GM21390 (cell line): ENCODE measurements at regions not wholly inside any gene's neighbourhood (a gene's known extent, or its start where the extent isn't known, plus 50 kb on each side); places are given as distances from the start of the nearest gene placed in this dataset.

Experiments used
- ATAC-seq: cut with Tn5 transposase; IDR thresholded peaks from one replicate; pipeline ENCODE4 v1.9.1; 2021; ENCODE audit not compliant: unreplicated experiment

- no peak for ATAC-seq
These were observed 97.7 kb upstream of the ANKRD55 start for GRCh38 chr5:56330806-56331205.

- no peak for ATAC-seq
These were observed 97.0 kb upstream of the ANKRD55 start for GRCh38 chr5:56330167-56330566.

GRCh38 chr5:56329652-56330051, 96.5 kb upstream of the ANKRD55 start:
- peak; percentile 63 for ATAC-seq

DNA sequence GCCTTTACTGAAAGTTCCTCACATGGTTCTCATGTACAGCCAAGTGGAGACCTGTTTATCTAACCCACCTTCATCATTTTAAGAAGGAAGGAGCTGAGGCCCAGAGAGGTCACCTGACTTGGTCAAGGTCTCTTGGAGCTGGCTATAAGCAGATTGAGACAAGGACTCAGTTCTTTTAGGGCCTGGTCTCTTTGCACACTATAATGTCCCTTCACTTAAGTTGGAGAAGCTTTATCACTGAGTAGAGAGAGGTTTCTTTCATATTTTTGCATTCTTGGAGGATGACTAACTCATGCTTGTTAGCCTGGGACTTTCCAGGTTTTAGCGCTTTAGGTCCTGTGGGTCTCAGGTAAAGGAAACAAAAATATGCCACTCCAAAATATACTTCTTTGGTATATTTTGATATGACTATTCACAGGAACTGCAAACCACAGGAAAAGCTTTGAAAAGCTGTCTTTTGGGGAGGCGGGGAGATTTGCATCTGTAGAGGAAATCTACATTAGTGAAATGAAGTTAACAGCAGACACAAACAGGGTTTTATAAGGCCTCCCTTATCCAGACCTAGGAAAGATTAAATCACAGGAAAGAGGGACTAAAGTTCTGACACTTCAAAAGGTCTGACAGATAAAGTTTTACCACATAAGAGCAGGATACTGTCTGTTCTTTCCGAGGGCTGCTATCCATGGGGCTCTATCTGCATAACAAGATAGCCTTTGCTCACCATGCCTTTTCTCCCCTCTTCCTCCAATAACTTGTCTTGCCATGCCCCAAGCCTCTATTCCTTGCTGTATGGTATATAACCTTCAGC, 95.8 kb upstream of the ANKRD55 start:
- ATAC-seq, result no peak

- ATAC-seq, result no peak
These were observed 94.7 kb upstream of the ANKRD55 start for GRCh38 chr5:56327809-56328208.

DNA sequence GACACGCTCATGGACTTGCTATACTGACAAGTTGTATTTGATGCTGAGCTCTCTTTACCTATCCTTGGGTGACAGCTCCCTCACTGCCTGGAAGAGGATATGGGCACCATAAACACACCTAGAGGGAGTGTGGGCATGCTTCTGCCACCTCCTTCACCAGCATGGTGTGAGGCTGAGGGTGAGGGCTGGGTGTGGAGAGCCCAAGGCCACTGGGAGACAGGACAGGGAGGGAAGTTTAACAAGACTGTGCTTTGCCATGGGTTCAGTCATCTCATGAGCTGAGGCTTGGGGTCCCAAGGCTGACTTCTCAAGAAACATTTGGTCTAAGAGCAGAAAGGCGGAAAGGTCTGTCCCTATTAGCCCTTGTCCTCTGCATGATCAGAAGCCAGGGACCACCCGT, 93.6 kb upstream of the ANKRD55 start:
- no peak for ATAC-seq

GRCh38 chr5:56326116-56326515, 93.0 kb upstream of the ANKRD55 start:
- ATAC-seq, result no peak

- ATAC-seq, result no peak
These were observed 91.9 kb upstream of the ANKRD55 start for GRCh38 chr5:56325039-56325438.

GRCh38 chr5:56323505-56323904, 90.4 kb upstream of the ANKRD55 start:
- ATAC-seq, result no peak

DNA sequence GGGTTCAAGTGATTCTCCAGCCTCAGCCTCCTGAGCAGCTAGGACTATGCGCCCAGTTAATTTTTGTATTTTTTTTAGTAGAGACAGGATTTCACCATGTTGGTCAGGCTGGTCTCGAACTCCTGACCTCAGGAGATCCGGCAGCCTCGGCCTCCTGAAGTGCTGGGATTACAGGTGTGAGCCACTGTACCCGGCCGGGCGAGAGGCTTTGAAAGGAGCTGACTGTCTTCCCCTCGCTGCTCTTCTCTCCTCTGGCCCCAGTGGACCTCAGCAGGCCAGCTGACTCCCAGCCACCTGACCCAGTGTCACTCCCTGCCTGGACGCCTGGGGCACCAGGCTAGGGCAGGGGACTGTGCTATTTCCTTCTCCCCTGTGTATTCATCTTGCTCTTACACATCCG, 89.5 kb upstream of the ANKRD55 start:
- ATAC-seq, result no peak

DNA sequence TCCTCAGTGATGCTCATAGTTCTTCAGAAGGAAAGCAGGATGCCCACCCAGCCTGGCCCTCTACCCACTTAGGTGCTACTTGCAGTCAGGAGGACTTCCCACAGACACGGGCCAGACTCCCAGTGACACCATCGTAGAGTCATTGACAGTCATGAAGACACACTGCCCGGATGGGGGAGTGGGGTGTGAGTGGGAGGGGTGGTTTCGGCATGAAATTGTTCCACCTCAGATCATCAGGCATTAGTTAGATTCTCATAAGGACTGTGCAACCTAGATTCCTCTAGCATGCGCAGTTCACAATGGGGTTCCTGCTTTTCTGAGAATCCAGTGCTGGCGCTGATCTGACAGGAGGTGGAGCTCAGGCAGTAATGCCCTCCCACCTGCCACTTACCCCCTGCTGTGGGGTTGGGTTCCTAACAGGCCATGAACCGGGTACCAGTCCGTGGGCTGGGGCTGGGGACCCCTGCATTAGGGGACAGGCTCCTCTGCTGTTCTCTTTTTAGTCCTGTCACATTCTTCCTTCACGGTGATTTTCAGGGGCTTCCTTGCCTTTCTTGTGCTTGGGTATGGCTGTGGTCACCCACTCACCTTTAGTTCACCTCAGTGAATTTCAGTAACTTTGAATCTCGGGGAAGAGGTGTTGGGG, 88.2 kb upstream of the ANKRD55 start:
- ATAC-seq, result no peak

GRCh38 chr5:56320686-56321085, 87.6 kb upstream of the ANKRD55 start:
- no peak for ATAC-seq

- no peak for ATAC-seq
These were observed 86.5 kb upstream of the ANKRD55 start for GRCh38 chr5:56319526-56320181.

DNA sequence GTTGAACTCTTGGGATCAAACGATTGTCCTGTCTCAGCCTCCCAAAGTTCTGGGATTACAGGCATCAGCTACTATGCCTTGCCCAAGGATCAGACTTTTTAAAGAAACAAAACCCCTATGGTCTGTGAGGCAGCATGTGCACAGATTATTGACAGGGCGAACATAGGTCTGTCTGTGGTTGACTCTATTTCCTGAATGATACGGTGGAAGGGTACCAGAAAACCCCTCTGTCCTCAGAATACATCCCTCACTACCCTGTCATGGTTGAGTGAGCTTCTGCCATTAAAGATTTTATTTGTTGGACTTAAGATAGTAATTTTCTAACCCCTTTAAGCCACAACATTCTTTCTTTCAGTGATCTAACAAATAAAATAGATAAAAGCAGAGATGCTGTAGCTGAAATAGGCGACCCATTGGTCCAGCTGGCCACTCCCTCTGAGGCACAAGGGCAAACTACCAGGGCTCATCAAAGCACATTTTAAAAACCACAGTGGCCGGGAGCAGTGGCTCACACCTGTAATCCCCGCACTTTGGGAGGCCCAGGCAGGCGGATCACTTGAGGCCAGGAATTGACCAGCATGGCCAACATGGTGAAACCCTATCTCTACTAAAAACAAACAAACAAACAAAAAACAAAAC, 84.9 kb upstream of the ANKRD55 start:
- ATAC-seq, result peak; percentile 72

DNA sequence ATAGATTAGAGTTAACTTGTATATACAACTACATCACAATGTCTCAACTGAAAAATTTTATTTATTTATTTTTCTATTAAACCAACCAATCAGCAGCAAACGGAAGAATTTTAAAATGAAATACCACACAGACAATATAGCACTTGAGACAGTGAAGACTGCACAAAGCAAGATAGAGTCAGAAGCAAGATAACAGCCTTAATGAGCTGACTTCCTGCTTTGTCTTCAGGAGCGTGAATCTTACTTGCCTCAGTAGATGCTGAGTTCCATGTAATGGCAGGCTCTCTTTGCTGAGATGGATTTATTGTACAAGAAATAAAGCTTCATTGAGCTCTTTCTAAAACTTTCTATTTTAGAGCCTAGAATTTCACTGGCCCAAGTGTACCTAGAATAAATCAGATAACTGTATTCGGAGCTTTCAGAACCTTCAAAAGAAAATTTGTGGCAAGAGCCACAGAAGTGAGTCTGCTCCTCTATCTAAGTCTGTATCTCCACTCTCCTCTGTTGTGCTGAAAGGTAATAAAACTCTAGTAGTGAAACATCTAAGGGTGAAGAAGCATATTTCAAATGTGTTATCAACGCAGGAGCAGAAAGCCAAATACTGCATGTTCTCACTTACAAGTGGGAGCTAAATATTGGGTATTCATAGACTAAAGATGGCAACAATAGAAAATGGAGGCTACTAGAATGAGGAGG, 83.3 kb upstream of the ANKRD55 start:
- no peak for ATAC-seq

- ATAC-seq, result no peak
These were observed 81.4 kb upstream of the ANKRD55 start for GRCh38 chr5:56314529-56314928.

- ATAC-seq, result no peak
These were observed 80.5 kb upstream of the ANKRD55 start for GRCh38 chr5:56313596-56313995.

- no peak for ATAC-seq
These were observed 79.9 kb upstream of the ANKRD55 start for GRCh38 chr5:56313004-56313531.

DNA sequence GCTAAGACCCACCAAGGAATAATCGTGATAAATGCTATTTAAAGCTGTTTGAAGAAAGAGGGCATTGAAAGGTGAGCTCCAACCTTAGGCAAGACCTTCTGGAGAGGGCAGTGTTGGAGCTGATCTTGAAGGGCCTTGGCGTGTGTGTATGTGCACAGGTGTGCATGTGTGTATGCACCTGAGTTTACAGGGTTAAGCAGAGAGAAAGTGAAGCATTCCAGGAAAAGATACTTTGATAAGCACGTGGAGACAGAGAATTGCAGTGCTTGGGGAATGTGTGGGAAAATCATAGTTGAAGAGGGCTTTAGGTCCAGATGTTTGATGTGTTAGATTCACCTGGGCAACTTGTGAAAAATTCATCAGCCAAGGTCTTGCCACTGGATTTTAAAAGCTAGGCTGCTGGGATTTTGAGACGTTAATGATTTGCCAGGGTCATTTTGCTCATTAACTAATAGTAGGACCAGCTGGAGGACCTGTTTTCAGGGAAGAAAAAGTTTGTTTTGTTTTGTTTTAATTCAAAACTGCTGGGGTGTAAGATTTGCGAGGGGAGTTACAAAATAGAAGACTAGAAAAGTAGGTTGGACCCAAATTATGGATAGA, 78.3 kb upstream of the ANKRD55 start:
- ATAC-seq, result no peak

GRCh38 chr5:56310711-56311204, 77.6 kb upstream of the ANKRD55 start:
- ATAC-seq, result no peak
